A549 (cell line): ENCODE measurements at regions not wholly inside any gene's neighbourhood (a gene's known extent, or its start where the extent isn't known, plus 50 kb on each side); places are given as distances from the start of the nearest gene placed in this dataset.

ENCODE experiments used
- ATAC-seq, 2 experiments: fragments of 200-7000 bp in 1 of 2; fragments of >200 bp in 1 of 2; cut with Nextera tagmentation in 1 of 2; cut with Tn5 transposase in 1 of 2; 3 replicates each; pipeline versions ENCODE4 v1.8.0 to v1.9.1; 2018 to 2020; ENCODE audit warnings: mild to moderate bottlenecking in 1 of 2, moderate library complexity in 1 of 2
- CTCF ChIA-PET: fragments of 300-600 bp; sonication (Branson Sonifier 250); formaldehyde crosslinking; extraction: SDS; loops from one replicate; lab custom pipeline; 2021; ENCODE audit warnings: antibody characterized with exemption, inconsistent platforms; lab: Yijun Ruan, JAX
- POLR2A ChIA-PET: fragments of 350-600 bp; formaldehyde crosslinking; extraction: SDS; loops from one replicate; lab custom pipeline; 2021; ENCODE audit warnings: antibody characterized with exemption, inconsistent platforms; lab: Yijun Ruan, JAX
- DNase-seq, 2 experiments: peaks; one replicate each; pipeline versions ENCODE4 v3.0.0 to v3.0.0-alpha.2; 2011 to 2016; ENCODE audit warnings: low read depth in 1 of 2, low spot score in 1 of 2
- FAIRE-seq: peaks from 2 replicates; lab custom pipeline; 2011; peaks lifted over from hg19 to GRCh38; lab: Jason Lieb, UNC
- H3K27ac ChIP-seq, 2 experiments: fragments of >200 bp; sonication (Bioruptor Twin); formaldehyde crosslinking; 3 replicates each; pipeline ENCODE4 v1.5.1; 2016 to 2017
- H3K4me1 ChIP-seq: fragments of >200 bp; sonication (Bioruptor Twin); formaldehyde crosslinking; 3 replicates; pipeline ENCODE4 v1.6.1; 2016
- H3K4me2 ChIP-seq: fragments of >200 bp; sonication (Bioruptor Twin); formaldehyde crosslinking; 3 replicates; pipeline ENCODE4 v1.6.1; 2016
- H3K4me3 ChIP-seq: fragments of >200 bp; sonication (Bioruptor Twin); formaldehyde crosslinking; 3 replicates; pipeline ENCODE4 v1.5.1; 2016
- H3K9me3 ChIP-seq: fragments of >200 bp; sonication (Bioruptor Twin); formaldehyde crosslinking; 3 replicates; pipeline ENCODE4 v1.6.1; 2016
- ATOH8 ChIP-seq: fragments of 250-450 bp; sonication (Bioruptor Pico); IDR thresholded peaks from 2 replicates; pipeline ENCODE4 v1.5.0; 2020; ENCODE audit warnings: low read depth, mild to moderate bottlenecking, moderate library complexity
- CBX2 ChIP-seq: fragments of 200-600 bp; sonication (generic); IDR thresholded peaks from 2 replicates; pipeline ENCODE4 v1.6.1; 2016; ENCODE audit warnings: low read depth, mild to moderate bottlenecking, borderline replicate concordance
- CEBPB ChIP-seq, 2 experiments: fragments of >200 bp in 1 of 2; sonication (Bioruptor Twin) in 1 of 2; formaldehyde crosslinking in 1 of 2; IDR thresholded peaks; 2 replicates each; pipeline ENCODE4 v1.6.1; 2012 to 2016
- CHD2 ChIP-seq: fragments of 150-350 bp; IDR thresholded peaks from 2 replicates; pipeline ENCODE4 v1.6.1; 2014; ENCODE audit warnings: low read length; ENCODE audit not compliant: partially characterized antibody
- CTCF ChIP-seq: fragments of >200 bp; sonication (Bioruptor Twin); formaldehyde crosslinking; IDR thresholded peaks from 3 replicates; pipeline ENCODE4 v1.5.1; 2016
- E2F6 ChIP-seq: IDR thresholded peaks from 2 replicates; pipeline ENCODE4 v1.6.1; 2012; ENCODE audit warnings: low read depth, borderline replicate concordance
- ELK1 ChIP-seq: fragments of 150-350 bp; IDR thresholded peaks from 2 replicates; pipeline ENCODE4 v1.6.1; 2014; ENCODE audit warnings: low read depth, mild to moderate bottlenecking, low read length
- EP300 ChIP-seq, 2 experiments: fragments of >200 bp; sonication (Bioruptor Twin); formaldehyde crosslinking; IDR thresholded peaks; 2 replicates in 1 of 2; 3 replicates in 1 of 2; pipeline ENCODE4 v1.6.1; 2016 to 2017
- ESRRA ChIP-seq: fragments of 150-350 bp; IDR thresholded peaks from 2 replicates; pipeline ENCODE4 v1.6.1; 2014; ENCODE audit warnings: mild to moderate bottlenecking, low read length, borderline replicate concordance
- HDAC2 ChIP-seq: fragments of 200-600 bp; sonication (generic); IDR thresholded peaks from 2 replicates; pipeline ENCODE4 v1.6.1; 2016
- HES2 ChIP-seq: fragments of >200 bp; sonication (Bioruptor Twin); formaldehyde crosslinking; IDR thresholded peaks from 2 replicates; pipeline ENCODE4 v1.6.1; 2016
- HOXB5 ChIP-seq: fragments of 250-450 bp; sonication (Bioruptor Pico); IDR thresholded peaks from 2 replicates; pipeline ENCODE4 v1.5.0; 2020; ENCODE audit warnings: mild to moderate bottlenecking, moderate library complexity
- JUN ChIP-seq, 2 experiments: fragments of >200 bp; sonication (Bioruptor Twin); formaldehyde crosslinking; IDR thresholded peaks; 2 replicates in 1 of 2; 3 replicates in 1 of 2; pipeline ENCODE4 v1.6.1; 2016 to 2017
- JUNB ChIP-seq: fragments of >200 bp; sonication (Bioruptor Twin); formaldehyde crosslinking; IDR thresholded peaks from 2 replicates; pipeline ENCODE4 v1.6.1; 2016
- MAX ChIP-seq: IDR thresholded peaks from 2 replicates; pipeline ENCODE4 v1.6.1; 2012
- NR3C1 ChIP-seq: fragments of >200 bp; sonication (Bioruptor Twin); formaldehyde crosslinking; IDR thresholded peaks from 3 replicates; pipeline ENCODE4 v1.6.1; 2017
- PBX3 ChIP-seq: IDR thresholded peaks from 2 replicates; pipeline ENCODE4 v1.6.1; 2012
- PHF8 ChIP-seq: fragments of 200-600 bp; sonication (generic); IDR thresholded peaks from 2 replicates; pipeline ENCODE4 v1.6.1; 2016; ENCODE audit warnings: low read depth, mild to moderate bottlenecking, antibody characterized with exemption, moderate library complexity, borderline replicate concordance
- RAD21 ChIP-seq, 2 experiments: fragments of >200 bp in 1 of 2; sonication (Bioruptor Twin) in 1 of 2; formaldehyde crosslinking in 1 of 2; IDR thresholded peaks in 1 of 2; conservative IDR thresholded peaks in 1 of 2; 2 replicates in 1 of 2; 3 replicates in 1 of 2; pipeline ENCODE4 v1.6.1; 2012 to 2018; ENCODE audit warnings: inconsistent platforms in 1 of 2
- RARB ChIP-seq: fragments of 250-450 bp; sonication (Bioruptor Pico); IDR thresholded peaks from 2 replicates; pipeline ENCODE4 v1.8.0; 2021; ENCODE audit warnings: mild to moderate bottlenecking, moderate library complexity
- RFX5 ChIP-seq: fragments of 450-650 bp; IDR thresholded peaks from 2 replicates; pipeline ENCODE4 v1.7.1; 2014; ENCODE audit warnings: antibody characterized with exemption, mild to moderate bottlenecking, moderate library complexity
- RNF2 ChIP-seq: fragments of 200-600 bp; sonication (generic); IDR thresholded peaks from 2 replicates; pipeline ENCODE4 v1.6.1; 2016; ENCODE audit warnings: low read depth, mild to moderate bottlenecking, antibody characterized with exemption, moderate library complexity, borderline replicate concordance
- SMC3 ChIP-seq: fragments of >200 bp; sonication (Bioruptor Twin); formaldehyde crosslinking; IDR thresholded peaks from 3 replicates; pipeline ENCODE4 v1.6.1; 2018; ENCODE audit warnings: inconsistent platforms
- SREBF2 ChIP-seq: fragments of 450-650 bp; IDR thresholded peaks from 2 replicates; pipeline ENCODE4 v1.6.1; 2014; ENCODE audit warnings: mild to moderate bottlenecking, moderate library complexity
- USF2 ChIP-seq: fragments of 450-650 bp; IDR thresholded peaks from 2 replicates; pipeline ENCODE4 v1.6.1; 2014; ENCODE audit warnings: antibody characterized with exemption
- ZSCAN20 ChIP-seq: fragments of 250-450 bp; sonication (Bioruptor Pico); IDR thresholded peaks from 2 replicates; pipeline ENCODE4 v1.8.0; 2022; ENCODE audit warnings: mild to moderate bottlenecking, moderate library complexity

GRCh38 chr6:140343128-140343527, 968.7 kb upstream of the CITED2 start (continued):
- TF ChIP-seq ESRRA, result no peak
- no peak for TF ChIP-seq EP300 (IDR thresholded peaks at IDR 0.05)
- no peak for TF ChIP-seq E2F6
- no peak for TF ChIP-seq CEBPB (IDR thresholded peaks at IDR 0.05)
- TF ChIP-seq CHD2, result no peak
- no peak for TF ChIP-seq HDAC2
- no peak for TF ChIP-seq ZSCAN20 (CRISPR knock-in tag)
- no peak for TF ChIP-seq NR3C1
- TF ChIP-seq CTCF, result no peak

GRCh38 chr6:140341272-140341671, 966.8 kb upstream of the CITED2 start:
- Histone ChIP-seq H3K27ac (no peak overlapping the region), H3K9me3 (no peaks in the 10 kb centered on the region; the same call in 2 of the 3 replicates), H3K4me2 (no peak overlapping the region), H3K4me3 (no peak overlapping the region), H3K4me1 (no peaks in the 10 kb centered on the region)
- ATAC-seq, result no peak
- CTCF ChIA-PET, result no interaction called here
- TF ChIP-seq SMC3, result no peak
- TF ChIP-seq CBX2, result no peak
- TF ChIP-seq ATOH8 (CRISPR knock-in tag), result no peak
- TF ChIP-seq RNF2, result no peak
- no peak for TF ChIP-seq HOXB5 (CRISPR knock-in tag)
- no peak for TF ChIP-seq CTCF
- no peak for TF ChIP-seq SREBF2
- TF ChIP-seq PBX3, result no peak
- TF ChIP-seq RAD21 (conservative IDR thresholded peaks at IDR 0.05 in 1 of 2, IDR thresholded peaks at IDR 0.05 in 1 of 2), result no peak
- no peak for TF ChIP-seq MAX
- TF ChIP-seq JUN (IDR thresholded peaks at IDR 0.05), result no peak
- no peak for TF ChIP-seq JUNB
- TF ChIP-seq HES2, result no peak
- no peak for TF ChIP-seq RARB (CRISPR knock-in tag)
- TF ChIP-seq PHF8, result no peak
- no peak for TF ChIP-seq USF2
- TF ChIP-seq RFX5, result no peak
- no peak for TF ChIP-seq ELK1
- FAIRE-seq, result no peak
- POLR2A ChIA-PET, result no interaction called here
- no peak for DNase-seq
